ENCODE measurements at regions not wholly inside any gene's neighbourhood (a gene's known extent, or its start where the extent isn't known, plus 50 kb on each side); places are given as distances from the start of the nearest gene placed in this dataset.
"Not testable (repeated sequence)": the region's sequence is repeated elsewhere in the genome, so short reads cannot be mapped to it uniquely, and the experiment has no call there.

DNA sequence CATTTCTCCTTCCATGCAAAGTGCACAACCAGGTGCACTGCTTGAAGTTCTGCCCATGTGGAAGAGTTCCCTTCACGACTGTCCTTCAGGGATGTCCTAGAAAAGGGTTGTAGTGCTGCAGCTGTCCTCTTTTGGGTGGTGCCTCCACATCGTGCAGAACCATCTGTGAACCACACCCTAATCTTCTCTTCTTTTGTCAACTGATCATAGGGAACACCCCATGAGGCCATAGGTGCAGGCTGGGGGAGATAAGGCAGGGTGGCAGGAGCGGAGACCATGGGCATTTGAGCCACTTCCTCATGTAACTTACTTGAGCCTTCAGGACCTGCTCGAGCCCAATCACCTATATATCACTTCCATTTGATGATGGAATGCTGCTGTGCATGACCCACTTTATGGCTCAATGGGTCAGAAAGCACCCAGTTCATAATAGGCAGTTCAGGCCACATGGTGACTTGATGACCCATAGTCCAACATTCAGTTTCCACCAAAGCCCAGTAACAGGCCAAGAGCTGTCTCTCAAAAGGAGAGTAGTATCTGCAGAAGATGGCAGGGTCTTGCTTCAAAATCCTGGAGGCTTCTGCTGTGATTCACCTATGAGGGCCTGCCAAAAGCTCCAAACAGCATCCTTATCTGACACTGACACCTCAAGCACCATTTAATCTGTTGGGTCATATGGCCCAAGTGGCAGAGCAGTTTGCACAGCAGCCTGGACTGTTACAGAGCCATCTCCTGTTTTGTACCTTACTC lies 84.7 kb upstream of the CYRIA start:
- DNase-seq (ENCODE audit: low read depth), result no peak
- TF ChIP-seq MYC (IDR thresholded peaks at IDR 0.05; ENCODE audit: low read depth, low read length) (no peak), POLR2A (IDR thresholded peaks at IDR 0.05; ENCODE audit: extremely low read depth, insufficient read length) (no peak)
- TF ChIP-seq, protein P1, sequence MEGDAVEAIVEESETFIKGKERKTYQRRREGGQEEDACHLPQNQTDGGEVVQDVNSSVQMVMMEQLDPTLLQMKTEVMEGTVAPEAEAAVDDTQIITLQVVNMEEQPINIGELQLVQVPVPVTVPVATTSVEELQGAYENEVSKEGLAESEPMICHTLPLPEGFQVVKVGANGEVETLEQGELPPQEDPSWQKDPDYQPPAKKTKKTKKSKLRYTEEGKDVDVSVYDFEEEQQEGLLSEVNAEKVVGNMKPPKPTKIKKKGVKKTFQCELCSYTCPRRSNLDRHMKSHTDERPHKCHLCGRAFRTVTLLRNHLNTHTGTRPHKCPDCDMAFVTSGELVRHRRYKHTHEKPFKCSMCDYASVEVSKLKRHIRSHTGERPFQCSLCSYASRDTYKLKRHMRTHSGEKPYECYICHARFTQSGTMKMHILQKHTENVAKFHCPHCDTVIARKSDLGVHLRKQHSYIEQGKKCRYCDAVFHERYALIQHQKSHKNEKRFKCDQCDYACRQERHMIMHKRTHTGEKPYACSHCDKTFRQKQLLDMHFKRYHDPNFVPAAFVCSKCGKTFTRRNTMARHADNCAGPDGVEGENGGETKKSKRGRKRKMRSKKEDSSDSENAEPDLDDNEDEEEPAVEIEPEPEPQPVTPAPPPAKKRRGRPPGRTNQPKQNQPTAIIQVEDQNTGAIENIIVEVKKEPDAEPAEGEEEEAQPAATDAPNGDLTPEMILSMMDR (IDR thresholded peaks at IDR 0.05; ENCODE audit: low read depth, low read length), result no peak
- TF ChIP-seq, protein P2, sequence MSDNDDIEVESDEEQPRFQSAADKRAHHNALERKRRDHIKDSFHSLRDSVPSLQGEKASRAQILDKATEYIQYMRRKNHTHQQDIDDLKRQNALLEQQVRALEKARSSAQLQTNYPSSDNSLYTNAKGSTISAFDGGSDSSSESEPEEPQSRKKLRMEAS (IDR thresholded peaks at IDR 0.05; ENCODE audit: low read depth, low read length), result no peak
- no peak overlapping the region for H3K4me3 ChIP-seq (ENCODE audit: low read depth, low read length)

DNA sequence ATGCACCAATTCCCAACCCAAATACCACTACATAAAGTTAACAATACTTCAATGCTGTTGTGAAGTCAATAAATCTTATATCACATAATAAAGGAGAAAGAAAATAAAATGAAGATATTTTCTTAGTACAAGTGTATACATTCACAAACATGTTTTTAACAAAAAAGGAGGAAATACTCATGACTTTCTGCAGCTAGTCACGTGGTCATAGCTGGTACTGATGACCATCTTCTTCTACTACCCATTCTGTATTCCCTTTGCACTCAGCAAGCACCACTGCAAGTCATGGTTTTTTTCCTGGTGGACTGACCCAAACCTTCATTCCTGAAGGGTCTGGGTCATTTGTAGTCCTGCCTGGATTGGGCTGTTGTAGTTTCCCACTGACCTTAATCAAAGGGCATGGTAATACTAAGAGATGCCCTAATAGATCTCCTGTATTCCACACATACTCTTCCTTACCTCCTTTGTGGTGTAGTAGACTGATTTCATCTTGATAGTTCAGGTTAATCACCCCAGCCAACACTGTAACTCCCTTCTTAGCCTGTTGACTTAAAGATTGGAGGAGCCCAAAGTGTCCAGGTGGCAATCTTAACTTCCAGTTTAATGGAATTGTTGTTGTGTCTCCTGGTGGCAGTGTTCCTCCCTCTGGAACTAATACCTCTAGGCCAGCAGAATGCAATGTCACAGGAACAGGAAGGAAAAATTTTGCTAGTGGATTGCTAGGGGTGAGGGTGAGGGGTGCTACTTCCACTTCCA lies 83.1 kb upstream of the CYRIA start:
- DNase-seq (ENCODE audit: low read depth); H3K4me3 ChIP-seq (ENCODE audit: low read depth, low read length): not testable (repeated sequence)

DNA sequence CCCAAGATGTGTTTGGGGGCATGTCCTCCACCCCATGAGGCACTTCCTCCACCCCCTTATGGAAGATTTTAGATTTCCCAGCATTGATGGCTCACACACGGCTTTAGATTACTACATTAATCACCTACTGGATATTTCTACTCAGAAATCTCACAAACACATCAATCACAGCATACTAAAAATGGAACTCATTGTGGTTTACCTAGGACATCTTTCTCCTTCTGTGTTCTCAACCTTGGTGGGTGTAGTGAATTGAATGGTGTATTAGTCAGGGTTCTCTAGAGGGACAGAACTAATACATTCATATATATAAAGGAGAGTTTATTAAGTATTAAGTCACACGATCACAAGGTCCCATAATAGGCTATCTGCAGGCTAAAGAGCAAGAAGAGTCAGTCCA lies 82.1 kb upstream of the CYRIA start:
- DNase-seq (ENCODE audit: low read depth), result no peak
- TF ChIP-seq, protein P1 (IDR thresholded peaks at IDR 0.05; ENCODE audit: low read depth, low read length), result no peak
- TF ChIP-seq POLR2A (IDR thresholded peaks at IDR 0.05; ENCODE audit: extremely low read depth, insufficient read length), result no peak
- TF ChIP-seq, protein P2 (IDR thresholded peaks at IDR 0.05; ENCODE audit: low read depth, low read length), result no peak
- no peak for TF ChIP-seq MYC (IDR thresholded peaks at IDR 0.05; ENCODE audit: low read depth, low read length)
- no peak overlapping the region for H3K4me3 ChIP-seq (ENCODE audit: low read depth, low read length)

DNA sequence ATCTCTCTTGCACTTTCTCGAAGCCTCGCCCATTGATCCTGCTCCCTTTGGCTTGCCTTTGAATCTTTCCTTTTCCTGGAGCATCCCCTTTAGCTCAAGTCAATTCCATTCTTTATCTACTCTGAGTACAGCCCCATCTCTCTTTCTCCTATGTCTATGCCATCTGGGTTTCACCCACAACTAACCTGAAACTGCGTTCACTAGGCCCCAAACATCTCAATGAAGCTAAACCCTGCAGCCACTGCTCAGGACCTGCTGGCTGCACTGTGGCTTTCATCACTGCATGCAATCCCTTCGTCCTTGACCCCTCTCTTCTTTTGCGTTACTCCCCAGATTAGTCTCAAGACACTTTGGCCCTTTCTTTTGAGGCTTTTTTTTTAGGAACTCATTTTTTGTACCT lies 81.6 kb upstream of the CYRIA start:
- no peak for DNase-seq (ENCODE audit: low read depth)
- TF ChIP-seq MYC (IDR thresholded peaks at IDR 0.05; ENCODE audit: low read depth, low read length) (no peak), POLR2A (IDR thresholded peaks at IDR 0.05; ENCODE audit: extremely low read depth, insufficient read length) (no peak)
- TF ChIP-seq, protein P2 (IDR thresholded peaks at IDR 0.05; ENCODE audit: low read depth, low read length), result no peak
- TF ChIP-seq, protein P1 (IDR thresholded peaks at IDR 0.05; ENCODE audit: low read depth, low read length), result no peak
- H3K4me3 ChIP-seq (ENCODE audit: low read depth, low read length), result no peak overlapping the region

DNA sequence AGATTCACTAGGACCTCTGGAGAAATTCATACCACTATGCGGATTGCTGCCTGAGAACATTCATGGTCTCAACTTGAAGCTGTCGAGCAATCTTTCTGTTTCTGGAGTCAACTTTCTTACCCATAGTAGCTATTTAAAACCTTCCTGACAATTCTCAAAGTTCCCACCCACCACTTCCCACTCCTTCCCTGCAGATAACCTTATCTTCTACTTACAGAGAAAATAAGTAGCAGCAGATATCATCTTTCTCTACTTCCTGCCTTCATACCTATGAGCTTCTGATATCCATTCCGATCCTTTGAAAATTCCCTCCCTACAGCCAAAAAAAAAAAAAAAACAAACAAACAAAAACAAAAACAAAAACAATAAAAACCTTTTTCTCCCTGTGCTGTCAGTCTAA lies 81.2 kb upstream of the CYRIA start:
- TF ChIP-seq MYC (IDR thresholded peaks at IDR 0.05; ENCODE audit: low read depth, low read length) (no peak), POLR2A (IDR thresholded peaks at IDR 0.05; ENCODE audit: extremely low read depth, insufficient read length) (no peak)
- TF ChIP-seq, protein P2 (IDR thresholded peaks at IDR 0.05; ENCODE audit: low read depth, low read length), result no peak
- TF ChIP-seq, protein P1 (IDR thresholded peaks at IDR 0.05; ENCODE audit: low read depth, low read length), result no peak
- H3K4me3 ChIP-seq (ENCODE audit: low read depth, low read length), result no peak overlapping the region
- no peak for DNase-seq (ENCODE audit: low read depth)

DNA sequence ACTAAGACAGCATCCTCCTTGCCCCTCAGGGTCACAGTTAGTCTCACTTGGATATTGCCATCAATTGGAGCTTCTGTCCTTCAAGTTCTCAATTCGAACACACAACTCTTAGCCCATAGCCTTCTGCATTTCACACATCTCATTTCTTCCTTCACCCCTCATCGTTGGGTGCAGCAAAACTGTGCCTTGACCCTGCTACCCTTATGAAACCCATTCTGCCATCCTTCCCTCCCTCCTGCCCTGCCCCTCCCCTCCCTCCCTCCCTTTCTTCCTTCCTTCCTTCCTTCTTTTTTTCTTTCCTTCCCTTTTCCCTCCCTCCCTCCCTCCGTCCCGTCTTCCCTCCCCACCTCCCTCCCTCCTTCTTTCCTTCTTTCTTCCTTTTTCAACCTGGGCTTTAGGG lies 80.7 kb upstream of the CYRIA start:
- TF ChIP-seq MYC (IDR thresholded peaks at IDR 0.05; ENCODE audit: low read depth, low read length) (no peak), POLR2A (IDR thresholded peaks at IDR 0.05; ENCODE audit: extremely low read depth, insufficient read length) (no peak)
- TF ChIP-seq, protein P1 (IDR thresholded peaks at IDR 0.05; ENCODE audit: low read depth, low read length), result no peak
- TF ChIP-seq, protein P2 (IDR thresholded peaks at IDR 0.05; ENCODE audit: low read depth, low read length), result no peak
- H3K4me3 ChIP-seq (ENCODE audit: low read depth, low read length), result no peak overlapping the region

More for the DNA sequence above, 80.7 kb upstream of the CYRIA start:
- no peak for DNase-seq (ENCODE audit: low read depth)
